Naive B cell (primary cell): ENCODE measurements at regions not wholly inside any gene's neighbourhood (a gene's known extent, or its start where the extent isn't known, plus 50 kb on each side); places are given as distances from the start of the nearest gene placed in this dataset.

Experiments
- ATAC-seq, 2 donors: fragments of 150-1000 bp; cut with Tn5 transposase; 2 replicates each; pipeline ENCODE4 v1.10.0; 2021; ENCODE audit warnings: low read depth in 2 of 2, mild to moderate bottlenecking in 2 of 2, moderate library complexity in 2 of 2
- DNase-seq: peaks from one replicate; pipeline ENCODE4 v3.0.0; 2022
- H3K27ac Mint-ChIP-seq, 6 donors: one replicate each; pipeline ENCODE4 v1.8.0; 2020 to 2022; ENCODE audit warnings: mild to moderate bottlenecking in 6 of 6, mixed read lengths in 6 of 6, moderate library complexity in 5 of 6, inconsistent platforms in 2 of 6
- H3K27me3 Mint-ChIP-seq, 3 donors: one replicate each; pipeline ENCODE4 v1.8.0; 2021 to 2022; ENCODE audit warnings: mixed read lengths in 3 of 3, mild to moderate bottlenecking in 1 of 3
- H3K36me3 Mint-ChIP-seq, 2 donors: one replicate each; pipeline ENCODE4 v1.8.0; 2020 to 2022; ENCODE audit warnings: mixed read lengths in 2 of 2, inconsistent platforms in 1 of 2, mild to moderate bottlenecking in 1 of 2
- H3K4me1 Mint-ChIP-seq, 3 donors: one replicate each; pipeline ENCODE4 v1.8.0; 2020 to 2022; ENCODE audit warnings: mixed read lengths in 3 of 3, inconsistent platforms in 1 of 3, mild to moderate bottlenecking in 1 of 3, moderate library complexity in 1 of 3
- H3K4me3 Mint-ChIP-seq, 8 donors: one replicate each; pipeline ENCODE4 v1.8.0; 2020 to 2022; ENCODE audit warnings: mild to moderate bottlenecking in 8 of 8, mixed read lengths in 8 of 8, moderate library complexity in 8 of 8, inconsistent platforms in 2 of 8
- H3K9me3 Mint-ChIP-seq, 7 donors: one replicate each; pipeline ENCODE4 v1.8.0; 2020 to 2022; ENCODE audit warnings: mixed read lengths in 7 of 7, mild to moderate bottlenecking in 5 of 7, inconsistent platforms in 2 of 7, moderate library complexity in 1 of 7

DNA sequence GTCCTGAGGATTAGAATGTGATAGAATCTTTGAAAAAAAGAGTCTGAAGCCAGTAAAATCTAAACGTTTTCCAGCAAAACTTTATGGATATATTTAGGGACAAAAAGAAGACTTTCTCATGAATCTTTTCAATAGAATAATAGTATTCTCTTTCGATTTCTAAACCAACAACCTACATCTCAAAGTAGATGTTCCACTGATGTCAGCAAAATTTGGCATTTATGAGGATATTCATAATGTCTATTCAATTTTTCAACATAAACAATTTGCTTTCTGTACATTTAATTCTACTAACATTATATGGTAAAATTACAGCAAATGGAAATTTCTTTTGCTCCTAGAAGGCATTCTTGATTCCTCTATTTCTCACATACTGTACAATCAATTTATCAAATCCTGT lies 886.5 kb downstream of the CENPC start:
- Mint-ChIP-seq H3K27ac (peak overlapping the region in 1 of 6 donors; percentile 27), H3K9me3 (peaks cover 0 to 2% (median 0%) of the 10 kb centered on the region in 7 donors), H3K27me3 (no peaks in the 10 kb centered on the region), H3K4me3 (no peak overlapping the region), H3K36me3 (no peaks in the 10 kb centered on the region), H3K4me1 (no peaks in the 10 kb centered on the region)
- DNase-seq (no peak), ATAC-seq (no peak)

- DNase-seq (no peak), ATAC-seq (no peak)
- Mint-ChIP-seq H3K36me3 (no peaks in the 10 kb centered on the region), H3K4me3 (no peak overlapping the region), H3K27ac (no peak overlapping the region), H3K27me3 (no peaks in the 10 kb centered on the region), H3K9me3 (peaks cover 0 to 2% (median 0%) of the 10 kb centered on the region in 7 donors), H3K4me1 (no peaks in the 10 kb centered on the region)
These were observed 889.8 kb downstream of the CENPC start for GRCh38 chr4:66655505-66655904.

- Mint-ChIP-seq H3K36me3 (no peaks in the 10 kb centered on the region), H3K4me3 (no peak overlapping the region), H3K9me3 (peaks cover 0 to under 1% (median 0%) of the 10 kb centered on the region in 7 donors), H3K4me1 (no peaks in the 10 kb centered on the region), H3K27ac (no peak overlapping the region), H3K27me3 (no peaks in the 10 kb centered on the region)
- DNase-seq (no peak), ATAC-seq (no peak)
These were observed 891.4 kb downstream of the CENPC start for GRCh38 chr4:66653937-66654336.

- H3K27me3 Mint-ChIP-seq = no peaks in the 10 kb centered on the region
- no peak overlapping the region for H3K4me3 Mint-ChIP-seq
- no peak for ATAC-seq
- no peaks in the 10 kb centered on the region for H3K4me1 Mint-ChIP-seq
- DNase-seq = no peak
- no peaks in the 10 kb centered on the region for H3K9me3 Mint-ChIP-seq
- H3K27ac Mint-ChIP-seq = no peak overlapping the region
- H3K36me3 Mint-ChIP-seq = no peaks in the 10 kb centered on the region
These were observed 896.1 kb downstream of the CENPC start for GRCh38 chr4:66649236-66649635.

DNA sequence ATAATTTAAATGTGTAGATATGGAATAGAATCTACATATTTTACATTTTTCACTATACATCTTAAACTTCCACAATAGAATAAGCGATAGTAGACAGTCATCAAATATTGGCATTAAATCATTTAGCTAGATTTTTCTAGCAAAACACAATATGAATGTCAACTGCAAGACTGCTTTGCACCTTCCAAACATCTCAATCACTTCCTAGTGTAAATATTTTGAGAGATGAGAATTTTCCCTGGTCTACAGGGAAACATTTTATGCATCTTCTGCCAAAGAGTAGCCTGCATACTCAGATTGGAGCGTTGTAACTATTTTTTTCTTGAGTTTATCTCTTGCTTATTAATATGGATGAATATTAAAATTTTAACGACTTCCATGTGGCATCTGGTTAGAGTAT lies 897.4 kb downstream of the CENPC start:
- Mint-ChIP-seq H3K27me3 (no peaks in the 10 kb centered on the region), H3K9me3 (no peaks in the 10 kb centered on the region), H3K4me1 (no peaks in the 10 kb centered on the region), H3K4me3 (no peak overlapping the region), H3K27ac (no peak overlapping the region), H3K36me3 (no peaks in the 10 kb centered on the region)
- DNase-seq (no peak), ATAC-seq (no peak)

GRCh38 chr4:66647476-66647875 lies 897.8 kb downstream of the CENPC start:
- Mint-ChIP-seq H3K4me3 (no peak overlapping the region), H3K4me1 (no peaks in the 10 kb centered on the region), H3K27me3 (no peaks in the 10 kb centered on the region), H3K27ac (no peak overlapping the region), H3K36me3 (no peaks in the 10 kb centered on the region), H3K9me3 (no peaks in the 10 kb centered on the region)
- ATAC-seq (no peak), DNase-seq (no peak)

- no peaks in the 10 kb centered on the region for H3K36me3 Mint-ChIP-seq
- no peak overlapping the region for H3K27ac Mint-ChIP-seq
- ATAC-seq (no peak), DNase-seq (no peak)
- no peaks in the 10 kb centered on the region for H3K27me3 Mint-ChIP-seq
- H3K4me1 Mint-ChIP-seq = no peaks in the 10 kb centered on the region
- no peaks in the 10 kb centered on the region for H3K9me3 Mint-ChIP-seq
- no peak overlapping the region for H3K4me3 Mint-ChIP-seq
These were observed 904.9 kb downstream of the CENPC start for GRCh38 chr4:66640233-66640990.

DNA sequence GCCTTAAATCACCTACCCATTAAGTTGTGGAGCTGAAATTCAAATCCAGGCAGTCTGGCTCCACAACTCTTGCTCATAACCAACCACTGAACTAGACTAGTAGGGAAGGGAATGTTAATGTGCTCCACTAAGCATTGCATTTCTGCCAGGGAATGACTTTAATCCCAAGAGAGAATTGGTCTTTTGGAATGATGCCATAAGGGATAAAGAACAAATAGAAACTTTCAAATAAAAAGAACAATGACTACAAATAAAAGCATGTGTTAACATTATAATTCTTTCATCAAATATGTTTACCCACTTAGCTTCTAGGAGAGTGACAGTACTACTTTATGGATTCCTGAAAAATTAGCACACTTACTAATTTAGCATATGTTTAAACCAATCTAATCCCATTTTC lies 905.9 kb downstream of the CENPC start:
- Mint-ChIP-seq H3K4me1 (no peaks in the 10 kb centered on the region), H3K4me3 (no peak overlapping the region), H3K27ac (no peak overlapping the region), H3K9me3 (no peaks in the 10 kb centered on the region), H3K27me3 (no peaks in the 10 kb centered on the region), H3K36me3 (no peaks in the 10 kb centered on the region)
- DNase-seq (no peak), ATAC-seq (no peak)

GRCh38 chr4:66636349-66636748 lies 909.0 kb downstream of the CENPC start:
- no peaks in the 10 kb centered on the region for H3K9me3 Mint-ChIP-seq
- no peak for ATAC-seq
- H3K27ac Mint-ChIP-seq = no peak overlapping the region
- no peaks in the 10 kb centered on the region for H3K4me1 Mint-ChIP-seq
- H3K4me3 Mint-ChIP-seq = no peak overlapping the region
- no peaks in the 10 kb centered on the region for H3K36me3 Mint-ChIP-seq
- H3K27me3 Mint-ChIP-seq = no peaks in the 10 kb centered on the region
- no peak for DNase-seq

DNA sequence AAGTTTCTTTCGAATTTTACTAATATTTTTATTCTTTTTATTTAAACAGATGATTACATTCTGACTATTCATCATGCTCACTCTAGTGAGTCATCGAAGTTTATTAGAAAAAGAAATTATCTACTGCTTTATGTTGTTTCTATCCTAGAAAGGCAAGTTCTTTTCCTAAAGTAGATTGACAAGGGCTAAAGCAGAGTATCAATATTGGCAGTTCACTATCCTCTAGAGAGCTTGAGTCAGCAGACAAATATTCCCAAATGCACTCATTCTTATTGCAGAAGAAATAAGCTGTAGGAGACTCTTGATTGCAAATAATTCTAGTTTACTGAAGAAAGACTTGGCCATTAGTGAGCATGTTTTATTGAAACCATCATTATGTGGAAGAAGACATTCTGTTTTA lies 911.8 kb downstream of the CENPC start:
- ATAC-seq (no peak), DNase-seq (no peak)
- Mint-ChIP-seq H3K36me3 (no peaks in the 10 kb centered on the region), H3K27ac (no peak overlapping the region), H3K27me3 (no peaks in the 10 kb centered on the region), H3K4me3 (no peak overlapping the region), H3K9me3 (no peaks in the 10 kb centered on the region), H3K4me1 (no peaks in the 10 kb centered on the region)

DNA sequence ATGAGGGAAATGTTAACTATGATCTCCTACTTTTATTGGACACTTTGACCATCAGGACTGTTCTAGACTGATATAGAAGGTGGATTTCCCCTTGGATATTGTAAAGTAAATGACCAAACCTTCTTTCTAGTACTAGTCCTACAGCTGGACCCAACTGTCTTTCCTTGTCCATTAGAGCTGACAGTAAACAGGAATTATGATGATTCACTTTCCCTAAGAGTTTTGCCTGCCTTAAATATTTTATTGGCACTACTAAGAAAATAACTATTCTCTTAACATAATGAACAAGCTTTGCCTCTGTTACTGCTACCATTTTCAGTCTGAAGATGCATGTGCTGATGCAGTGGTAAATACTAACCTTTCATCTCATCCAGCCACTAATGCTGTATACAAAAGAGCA lies 915.4 kb downstream of the CENPC start:
- no peak overlapping the region for H3K4me3 Mint-ChIP-seq
- H3K4me1 Mint-ChIP-seq = no peaks in the 10 kb centered on the region
- H3K9me3 Mint-ChIP-seq = no peaks in the 10 kb centered on the region
- no peak overlapping the region for H3K27ac Mint-ChIP-seq
- no peak for DNase-seq
- no peaks in the 10 kb centered on the region for H3K27me3 Mint-ChIP-seq
- ATAC-seq = no peak
- H3K36me3 Mint-ChIP-seq = no peaks in the 10 kb centered on the region

DNA sequence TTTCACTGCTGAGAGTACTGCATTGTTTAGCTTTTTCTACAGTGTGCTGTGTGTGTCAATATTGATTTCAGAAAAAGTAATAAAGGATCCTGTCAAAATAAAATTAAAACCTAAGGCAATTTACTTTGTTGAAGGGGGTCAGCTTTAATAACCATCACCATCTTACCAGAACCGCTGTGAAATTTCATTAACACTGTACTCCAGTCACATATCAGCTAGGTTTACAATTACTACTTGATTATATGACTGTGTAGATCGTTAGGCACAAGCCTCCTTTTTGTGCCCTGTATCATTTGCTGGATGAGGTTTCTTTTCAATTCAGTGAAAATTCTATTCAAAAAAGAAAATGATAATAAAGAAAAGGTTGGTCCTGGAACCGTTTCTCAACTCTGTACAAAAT lies 917.2 kb downstream of the CENPC start:
- ATAC-seq (no peak), DNase-seq (no peak)
- H3K27ac Mint-ChIP-seq = no peak overlapping the region
- no peaks in the 10 kb centered on the region for H3K4me1 Mint-ChIP-seq
- H3K27me3 Mint-ChIP-seq = no peaks in the 10 kb centered on the region
- peaks cover 0 to 5% (median 0%) of the 10 kb centered on the region in 7 donors for H3K9me3 Mint-ChIP-seq
- no peaks in the 10 kb centered on the region for H3K36me3 Mint-ChIP-seq
- H3K4me3 Mint-ChIP-seq = no peak overlapping the region

DNA sequence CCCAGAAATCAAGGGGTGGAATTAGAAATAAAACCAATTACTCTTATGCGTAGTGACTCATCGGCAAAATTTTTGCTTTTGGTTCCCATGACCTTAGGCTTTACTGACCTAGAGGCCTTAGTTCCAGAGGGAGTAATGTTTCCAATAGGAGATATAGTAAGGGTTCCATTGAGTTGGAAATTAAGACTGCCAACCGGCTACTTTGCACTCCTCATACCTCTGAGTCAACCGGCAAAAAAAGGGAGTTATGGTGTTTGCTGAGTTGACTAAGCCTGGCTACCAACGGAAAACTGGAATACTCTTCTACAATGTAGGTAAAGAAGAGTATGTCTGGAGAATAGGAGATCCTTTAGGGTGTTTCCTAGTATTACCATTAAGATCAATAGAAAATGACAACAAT lies 919.8 kb downstream of the CENPC start:
- Mint-ChIP-seq H3K27me3 (no peaks in the 10 kb centered on the region), H3K4me3 (no peak overlapping the region), H3K4me1 (no peaks in the 10 kb centered on the region), H3K27ac (no peak overlapping the region), H3K9me3 (peaks cover 0 to 10% (median 0%) of the 10 kb centered on the region in 7 donors), H3K36me3 (no peaks in the 10 kb centered on the region)
- no peak for DNase-seq
- ATAC-seq = no peak

- Mint-ChIP-seq H3K4me1 (no peaks in the 10 kb centered on the region), H3K9me3 (peaks cover 5 to 18% (median 13%) of the 10 kb centered on the region in 7 donors), H3K27ac (peak overlapping the region in 1 of 6 donors; percentile 11), H3K4me3 (no peak overlapping the region), H3K27me3 (no peaks in the 10 kb centered on the region), H3K36me3 (no peaks in the 10 kb centered on the region)
- DNase-seq (no peak), ATAC-seq (no peak)
These were observed 931.7 kb downstream of the CENPC start for GRCh38 chr4:66613591-66613990.

- no peak for ATAC-seq
These were observed 936.3 kb downstream of the CENPC start for GRCh38 chr4:66609014-66609413.

More at GRCh38 chr4:66609014-66609413, 936.3 kb downstream of the CENPC start:
- no peak for DNase-seq
- Mint-ChIP-seq H3K4me3 (no peak overlapping the region), H3K27me3 (no peaks in the 10 kb centered on the region), H3K36me3 (no peaks in the 10 kb centered on the region), H3K27ac (no peak overlapping the region), H3K4me1 (no peaks in the 10 kb centered on the region), H3K9me3 (peaks cover 0 to 11% (median 3%) of the 10 kb centered on the region in 7 donors)
